H1 (cell line): ENCODE measurements at regions not wholly inside any gene's neighbourhood (a gene's known extent, or its start where the extent isn't known, plus 50 kb on each side); places are given as distances from the start of the nearest gene placed in this dataset.

Experiments used
- CTCF ChIA-PET: fragments of 300-600 bp; sonication (Branson Sonifier 250); formaldehyde crosslinking; loops from one replicate; lab custom pipeline; 2021; ENCODE audit not compliant: partially characterized antibody; lab: Charles Lee
- POLR2A ChIA-PET: fragments of 300-600 bp; sonication (Branson Sonifier 250); formaldehyde crosslinking; loops from one replicate; lab custom pipeline; 2021; ENCODE audit warnings: inconsistent platforms; ENCODE audit not compliant: partially characterized antibody; lab: Charles Lee
- DNase-seq, 2 experiments: peaks; one replicate each; pipeline versions ENCODE4 v3.0.0 to v3.0.0-alpha.2; 2010 to 2022; ENCODE audit warnings: low spot score in 2 of 2, low read depth in 1 of 2, mixed read lengths in 1 of 2
- FAIRE-seq: peaks from 2 replicates; lab custom pipeline; 2011; peaks lifted over from hg19 to GRCh38; lab: Jason Lieb, UNC
- H2AFZ ChIP-seq: 2 replicates; pipeline ENCODE4 v1.8.1; 2012; ENCODE audit warnings: low read length, inconsistent platforms
- H2AK5ac ChIP-seq: 2 replicates; pipeline ENCODE4 v1.6.1; 2013; ENCODE audit warnings: low read depth, low read length
- H2BK120ac ChIP-seq: replicated peaks from 2 replicates; pipeline ENCODE3; 2013; ENCODE audit warnings: low read depth, low read length, inconsistent platforms
- H2BK12ac ChIP-seq: 2 replicates; pipeline ENCODE4 v1.6.1; 2013; ENCODE audit warnings: low read depth, low read length
- H2BK15ac ChIP-seq: 2 replicates; pipeline ENCODE4 v1.6.1; 2013; ENCODE audit warnings: low read length
- H2BK20ac ChIP-seq: 2 replicates; pipeline ENCODE4 v1.6.1; 2013; ENCODE audit warnings: low read length
- H2BK5ac ChIP-seq: 2 replicates; pipeline ENCODE4 v1.6.1; 2013; ENCODE audit warnings: low read depth, low read length
- H3K14ac ChIP-seq: 2 replicates; pipeline ENCODE4 v1.6.1; 2013; ENCODE audit warnings: inconsistent platforms; ENCODE audit not compliant: insufficient read length
- H3K18ac ChIP-seq: 2 replicates; pipeline ENCODE4 v1.6.1; 2013; ENCODE audit warnings: low read length; ENCODE audit errors: extremely low read depth
- H3K23ac ChIP-seq: 2 replicates; pipeline ENCODE4 v1.6.1; 2013; ENCODE audit warnings: inconsistent platforms; ENCODE audit not compliant: insufficient read length
- H3K23me2 ChIP-seq: 2 replicates; pipeline ENCODE4 v1.6.1; 2013; ENCODE audit warnings: low read depth, low read length
- H3K27ac ChIP-seq: 2 replicates; pipeline ENCODE4 v1.6.1; 2011; ENCODE audit warnings: low read depth, low read length, inconsistent platforms
- H3K27me3 ChIP-seq, 4 experiments: replicated peaks in 1 of 4; 1 replicate in 1 of 4; 2 replicates in 3 of 4; pipeline versions ENCODE4 v1.6.1 to v1.8.1; 2011 to 2013; ENCODE audit warnings: low read length in 3 of 4, mild to moderate bottlenecking in 3 of 4, inconsistent platforms in 2 of 4, mixed read lengths in 2 of 4, moderate library complexity in 1 of 4; ENCODE audit not compliant: control insufficient read depth in 3 of 4, insufficient read depth in 3 of 4; ENCODE audit errors: extremely low read depth in 1 of 4
- H3K36me3 ChIP-seq, 4 experiments: 2 replicates each; pipeline versions ENCODE4 v1.6.1 to v1.8.1; 2011 to 2013; ENCODE audit warnings: mild to moderate bottlenecking in 4 of 4, low read length in 3 of 4, moderate library complexity in 2 of 4, control low read depth in 1 of 4, inconsistent platforms in 1 of 4; ENCODE audit not compliant: insufficient read depth in 4 of 4, control insufficient read depth in 2 of 4
- H3K4ac ChIP-seq: replicated peaks from 2 replicates; pipeline ENCODE3; 2013; ENCODE audit warnings: low read length, low read depth, mixed read lengths, inconsistent platforms; ENCODE audit not compliant: insufficient read length
- H3K4me1 ChIP-seq, 4 experiments: replicated peaks in 1 of 4; 1 replicate in 1 of 4; 2 replicates in 3 of 4; pipeline versions ENCODE4 v1.6.1 to v1.8.1; 2011 to 2013; ENCODE audit warnings: low read length in 3 of 4, inconsistent platforms in 2 of 4, mixed read lengths in 1 of 4; ENCODE audit not compliant: insufficient read depth in 4 of 4, control insufficient read depth in 3 of 4
- H3K4me2 ChIP-seq, 2 experiments: 2 replicates each; pipeline versions ENCODE4 v1.6.1 to v1.8.1; 2011 to 2013; ENCODE audit warnings: low read depth in 2 of 2, low read length in 2 of 2, control low read depth in 1 of 2, inconsistent platforms in 1 of 2, mild to moderate bottlenecking in 1 of 2; ENCODE audit not compliant: insufficient read depth in 1 of 2
- H3K4me3 ChIP-seq, 4 experiments: fragments of 200-600, 300-600 bp in 1 of 4; sonication (generic), shearing (Covaris generic), sonication (Bioruptor Twin) in 1 of 4; 2 replicates each; pipeline versions ENCODE4 v1.5.1 to v1.8.1; 2011 to 2016; ENCODE audit warnings: low read length in 4 of 4, low read depth in 3 of 4, control low read depth in 2 of 4, inconsistent platforms in 2 of 4, mild to moderate bottlenecking in 2 of 4, mixed read lengths in 1 of 4, moderate library complexity in 1 of 4; ENCODE audit not compliant: insufficient read depth in 2 of 4; ENCODE audit errors: extremely low read depth in 1 of 4
- H3K56ac ChIP-seq: replicated peaks from 2 replicates; pipeline ENCODE3; 2013; ENCODE audit warnings: low read depth, mild to moderate bottlenecking, mixed read lengths, low read length, inconsistent platforms; ENCODE audit not compliant: insufficient read length
- H3K79me1 ChIP-seq: 2 replicates; pipeline ENCODE4 v1.6.1; 2013; ENCODE audit warnings: low read depth, low read length, control low read depth
- H3K79me2 ChIP-seq, 2 experiments: 2 replicates each; pipeline versions ENCODE4 v1.6.1 to v1.8.1; 2012 to 2013; ENCODE audit warnings: low read length in 2 of 2, mild to moderate bottlenecking in 2 of 2, inconsistent platforms in 1 of 2; ENCODE audit not compliant: insufficient read depth in 2 of 2, control insufficient read depth in 1 of 2
- H3K9ac ChIP-seq, 4 experiments: replicated peaks in 1 of 4; 1 replicate in 1 of 4; 2 replicates in 3 of 4; pipeline versions ENCODE4 v1.6.1 to v1.8.1; 2011 to 2013; ENCODE audit warnings: low read depth in 3 of 4, low read length in 3 of 4, control low read depth in 2 of 4, mild to moderate bottlenecking in 2 of 4, moderate library complexity in 2 of 4, inconsistent platforms in 1 of 4; ENCODE audit errors: extremely low read depth in 1 of 4
- H3K9me3 ChIP-seq, 2 experiments: 2 replicates each; pipeline versions ENCODE4 v1.6.1 to v1.8.1; 2012 to 2013; ENCODE audit warnings: mild to moderate bottlenecking in 2 of 2, moderate library complexity in 2 of 2, control low read depth in 1 of 2, inconsistent platforms in 1 of 2, low read depth in 1 of 2, low read length in 1 of 2, mixed read lengths in 1 of 2; ENCODE audit not compliant: insufficient read depth in 2 of 2
- H4K20me1 ChIP-seq, 2 experiments: replicated peaks in 1 of 2; 2 replicates each; pipeline versions ENCODE3 to v1.8.1; 2011 to 2013; ENCODE audit warnings: inconsistent platforms in 2 of 2, low read length in 2 of 2, mild to moderate bottlenecking in 1 of 2; ENCODE audit not compliant: insufficient read depth in 2 of 2, control insufficient read depth in 1 of 2
- H4K5ac ChIP-seq: 2 replicates; pipeline ENCODE4 v1.6.1; 2013; ENCODE audit warnings: low read length, low read depth, mixed read lengths, inconsistent platforms; ENCODE audit not compliant: insufficient read length
- H4K8ac ChIP-seq: 2 replicates; pipeline ENCODE4 v1.8.0; 2013; ENCODE audit warnings: mild to moderate bottlenecking, moderate library complexity, low read length, inconsistent platforms; ENCODE audit not compliant: insufficient read depth; ENCODE audit errors: extremely low read depth
- H4K91ac ChIP-seq: replicated peaks from 2 replicates; pipeline ENCODE3; 2013; ENCODE audit warnings: low read length, mixed read lengths, inconsistent platforms; ENCODE audit not compliant: insufficient read length
- CEBPB ChIP-seq: IDR thresholded peaks from 2 replicates; pipeline ENCODE4 v1.6.1; 2012; ENCODE audit warnings: low read depth, low read length
- RBBP5 ChIP-seq: IDR thresholded peaks from 2 replicates; pipeline ENCODE4 v1.7.1; 2012; ENCODE audit warnings: low read depth, mild to moderate bottlenecking, inconsistent platforms, low read length, moderate library complexity, borderline replicate concordance
- WGBS, 2 experiments: shearing (Covaris generic) in 1 of 2; methylation state at CpG; one replicate each; pipeline versions ENCODE4 v1.1.6 to v1.1.7; 2013 to 2015; ENCODE audit warnings: low lambda C conversion rate in 2 of 2, mixed read lengths in 2 of 2, inconsistent platforms in 1 of 2, low coverage in 1 of 2, missing lambda C conversion rate in 1 of 2; ENCODE audit not compliant: insufficient replicate concordance in 2 of 2, insufficient coverage in 1 of 2, insufficient read length in 1 of 2; ENCODE audit errors: extremely low coverage in 1 of 2, missing lambda C conversion rate in 1 of 2; 5-methylcytosine and 5-hydroxymethylcytosine counted together

GRCh38 chr12:28974883-28975282 is 174.2 kb upstream of the FAR2 start:
- H2BK12ac ChIP-seq: no peak overlapping the region
- no peaks in the 10 kb centered on the region for H3K27me3 ChIP-seq
- no peak overlapping the region for H3K4me3 ChIP-seq
- H2BK5ac ChIP-seq: no peak overlapping the region
- H3K36me3 ChIP-seq: no peaks in the 10 kb centered on the region
- ChIA-PET CTCF (interaction anchor here (0.7 to 1.2 kb wide), 2 partner anchors 24 to 100 kb away, joined by 3 read pairs; no protein-coding TSS in a partner anchor), POLR2A (no interaction called here)
- H4K91ac ChIP-seq: no peak overlapping the region
- DNase-seq (no peak), FAIRE-seq (no peak)
- H3K9ac ChIP-seq: no peak overlapping the region
- no peaks in the 10 kb centered on the region for H3K4me1 ChIP-seq
- no peak overlapping the region for H2AFZ ChIP-seq
- no peak for TF ChIP-seq RBBP5
- TF ChIP-seq CEBPB: 0 out of 2 replicates have a peak, but pooled peaks have one; percentile 17
- no peaks in the 10 kb centered on the region for H4K20me1 ChIP-seq
- no peaks in the 10 kb centered on the region for H3K79me1 ChIP-seq
- H3K4ac ChIP-seq: no peak overlapping the region
- no peak overlapping the region for H3K23ac ChIP-seq
- H2BK20ac ChIP-seq: no peak overlapping the region
- H4K5ac ChIP-seq: no peak overlapping the region
- no peak overlapping the region for H3K27ac ChIP-seq
- H3K56ac ChIP-seq: no peak overlapping the region
- H3K9me3 ChIP-seq: no peaks in the 10 kb centered on the region
- no peak overlapping the region for H3K4me2 ChIP-seq
- H4K8ac ChIP-seq: no peak overlapping the region
- H2AK5ac ChIP-seq: no peak overlapping the region
- no peaks in the 10 kb centered on the region for H3K79me2 ChIP-seq
- H2BK15ac ChIP-seq: no peak overlapping the region
- no peak overlapping the region for H3K14ac ChIP-seq
- no peak overlapping the region for H2BK120ac ChIP-seq
- WGBS, 2 experiments: 100% methylated on average over 1 of the region's 1 CpG; no CpG with 5 or more reads in 1 of the 2 experiments
- H3K18ac ChIP-seq: no peak overlapping the region
- no peaks in the 10 kb centered on the region for H3K23me2 ChIP-seq
